Activated CD8-positive, alpha-beta memory T cell treated with anti-CD3 and anti-CD28 coated beads for 36 hours (primary cell): ENCODE measurements at regions not wholly inside any gene's neighbourhood (a gene's known extent, or its start where the extent isn't known, plus 50 kb on each side); places are given as distances from the start of the nearest gene placed in this dataset.
"Not testable (repeated sequence)": the region's sequence is repeated elsewhere in the genome, so short reads cannot be mapped to it uniquely, and the experiment has no call there.

Source experiments
- CTCF ChIA-PET: fragments of 350-600 bp; sonication (Branson Sonifier 250); formaldehyde crosslinking; loops from one replicate; lab custom pipeline; 2021; ENCODE audit warnings: antibody characterized with exemption; lab: Charles Lee
- POLR2A ChIA-PET: fragments of 350-600 bp; sonication (Branson Sonifier 250); formaldehyde crosslinking; loops from one replicate; lab custom pipeline; 2021; ENCODE audit warnings: antibody characterized with exemption; lab: Charles Lee

DNA sequence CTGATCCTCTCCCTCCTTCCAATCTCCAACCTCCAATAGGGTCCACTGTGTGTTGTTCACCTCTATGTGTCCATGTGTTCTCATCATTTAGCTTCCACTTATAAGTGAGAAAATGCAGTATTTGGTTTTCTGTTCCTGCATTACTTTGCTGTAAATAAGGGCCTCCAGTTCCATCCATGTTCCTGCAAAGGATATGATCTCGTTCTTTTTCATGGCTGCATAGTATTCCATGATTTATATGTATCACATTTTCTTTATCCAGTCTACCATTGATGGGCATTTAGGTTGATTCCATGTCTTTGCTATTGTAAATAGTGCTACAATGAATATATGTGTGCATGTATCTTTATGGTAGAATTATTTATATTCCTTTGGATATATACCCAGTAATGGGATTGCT is 123.2 kb upstream of the BMAL1 start:
- CTCF ChIA-PET, POLR2A ChIA-PET: not testable (repeated sequence)

DNA sequence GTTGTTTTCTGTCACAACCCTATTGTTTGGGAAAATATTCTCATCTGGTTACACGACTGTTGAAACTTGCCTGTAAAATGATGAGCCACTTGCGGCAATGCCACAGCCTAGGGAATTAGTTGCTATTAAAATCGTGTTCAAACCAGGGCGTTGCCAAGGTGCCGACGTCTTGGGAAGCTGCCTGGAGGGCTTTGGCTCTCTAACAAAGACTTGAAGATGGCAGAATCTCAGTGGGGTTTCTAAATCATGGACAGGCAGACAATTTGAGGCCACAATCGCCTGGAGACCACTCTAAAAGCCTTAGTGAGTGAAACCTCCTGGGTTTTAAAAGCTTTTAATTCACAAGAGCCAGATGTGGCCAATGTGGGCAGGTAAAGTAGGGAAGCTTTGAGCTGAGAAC is 117.2 kb upstream of the BMAL1 start:
- ChIA-PET CTCF (no interaction called here), POLR2A (no interaction called here)

DNA sequence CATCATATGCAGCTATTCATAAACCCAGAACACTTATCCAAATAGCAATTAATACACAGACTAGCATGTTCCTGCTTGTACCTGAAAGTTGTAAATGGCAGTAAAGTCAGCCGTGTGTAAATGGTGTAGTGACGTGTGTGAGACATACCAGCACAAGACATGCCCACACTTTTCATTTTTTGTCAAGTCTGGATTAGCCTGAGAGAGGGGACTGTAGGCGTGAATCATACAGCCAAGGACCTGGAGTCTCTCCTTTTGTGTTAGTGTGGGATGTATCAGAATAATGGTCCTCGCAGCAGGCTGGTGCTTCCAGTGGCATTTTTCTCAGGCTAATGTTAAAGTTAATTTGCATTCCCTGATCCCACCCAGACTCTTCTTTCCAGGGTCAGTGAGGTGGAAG is 116.8 kb upstream of the BMAL1 start:
- ChIA-PET POLR2A (no interaction called here), CTCF (no interaction called here)

DNA sequence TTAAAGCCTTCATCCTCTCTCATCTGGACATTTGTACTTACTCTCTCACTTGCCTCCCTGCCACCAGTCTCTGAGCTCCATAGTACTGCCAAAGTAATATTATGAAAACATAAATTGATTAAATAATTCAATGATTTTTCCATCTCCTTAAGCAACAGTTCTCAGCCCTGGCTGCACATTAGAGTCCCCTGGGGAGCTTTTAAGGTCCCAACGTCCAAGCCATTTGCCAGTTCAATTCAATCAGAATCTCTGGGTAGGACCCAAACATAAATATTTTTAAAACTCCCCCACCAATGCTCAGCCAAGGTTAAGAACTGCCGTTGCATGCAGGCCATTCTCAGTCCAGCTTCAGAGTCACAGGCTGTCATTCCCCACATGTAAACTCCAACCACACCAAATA is 114.4 kb upstream of the BMAL1 start:
- CTCF ChIA-PET, result interaction anchor here (0.7 kb wide), 1 partner anchor 338 kb away, joined by 5 read pairs; no protein-coding TSS in a partner anchor
- POLR2A ChIA-PET, result no interaction called here

DNA sequence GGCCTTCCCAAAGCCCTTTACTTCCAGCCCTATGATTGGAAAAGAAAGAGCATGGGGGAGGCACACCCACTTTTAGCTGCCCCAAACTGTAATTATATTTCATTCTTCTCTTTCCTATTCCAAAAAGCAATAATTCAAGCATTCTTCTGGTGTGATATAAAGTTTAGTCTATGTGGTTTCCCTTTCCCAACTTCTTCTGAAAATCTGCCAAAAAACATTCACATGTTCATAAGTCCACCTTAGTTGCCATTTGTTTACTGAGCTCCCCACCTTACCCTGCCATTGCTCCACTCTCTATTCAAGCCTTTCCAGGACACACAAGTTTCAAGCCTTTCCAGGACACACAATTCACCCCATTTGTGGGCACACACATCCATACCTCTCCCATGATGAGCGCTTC is 111.6 kb upstream of the BMAL1 start:
- POLR2A ChIA-PET, result no interaction called here
- CTCF ChIA-PET, result no interaction called here

DNA sequence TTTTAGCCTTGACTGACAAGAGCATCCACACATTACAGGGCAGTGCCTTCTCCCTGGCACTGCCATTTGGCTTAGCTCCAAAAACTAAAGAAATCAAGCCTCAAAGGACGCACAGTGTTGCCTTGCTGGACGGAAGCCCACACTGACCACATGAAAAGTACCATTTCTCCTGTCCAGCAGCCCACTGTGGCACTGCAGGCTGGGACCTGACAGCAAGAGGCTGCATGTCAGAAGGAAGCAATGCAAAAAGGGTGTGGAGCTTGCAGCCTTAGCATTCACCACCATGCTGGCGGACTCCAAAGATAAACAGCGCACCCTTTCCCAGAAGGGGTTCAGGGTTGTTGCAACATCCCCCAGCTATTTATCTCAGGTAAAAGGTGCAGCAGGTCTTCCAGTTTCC is 109.3 kb upstream of the BMAL1 start:
- ChIA-PET CTCF (interaction anchor here (0.5 kb wide), 1 partner anchor 82 kb away, joined by 3 read pairs; no protein-coding TSS in a partner anchor), POLR2A (no interaction called here)

DNA sequence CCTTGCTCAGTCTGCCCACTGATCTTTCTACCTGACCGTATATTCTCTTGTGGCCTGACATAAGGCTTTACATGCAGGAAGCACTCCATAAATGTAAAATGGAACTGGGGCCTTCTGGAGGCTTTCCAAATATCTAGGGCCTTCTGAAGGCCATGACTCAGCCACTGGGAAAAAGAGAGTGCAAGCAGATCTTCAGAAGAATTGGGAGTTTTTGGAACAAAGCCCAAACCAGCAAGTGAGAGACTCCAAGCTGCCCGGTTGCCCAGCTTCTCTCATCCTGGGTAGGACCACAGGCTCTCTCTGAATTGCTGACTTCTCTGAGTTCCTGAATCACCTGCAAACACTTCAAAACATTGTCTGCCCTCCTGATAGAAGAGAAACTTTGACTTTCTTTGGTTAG is 107.9 kb upstream of the BMAL1 start:
- POLR2A ChIA-PET, result no interaction called here
- CTCF ChIA-PET, result no interaction called here

DNA sequence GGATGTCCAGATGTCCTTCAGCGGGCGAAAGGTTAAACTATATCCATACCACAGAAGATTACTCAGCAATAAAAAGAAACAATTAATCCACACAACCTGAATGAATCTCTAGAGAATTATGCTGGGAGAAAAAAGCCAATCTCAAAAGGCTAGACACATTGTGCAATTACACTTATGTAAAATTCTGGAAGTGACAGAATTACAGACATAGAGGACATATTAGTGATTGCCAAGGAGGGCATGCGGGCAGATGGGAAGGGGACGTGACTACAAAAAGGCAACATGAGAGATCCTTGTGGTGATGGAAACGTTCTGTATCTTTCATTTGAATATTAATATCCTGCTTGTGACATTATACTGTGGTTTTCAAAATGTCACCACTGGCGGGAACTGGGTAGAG is 103.5 kb upstream of the BMAL1 start:
- ChIA-PET POLR2A (no interaction called here), CTCF (no interaction called here)

DNA sequence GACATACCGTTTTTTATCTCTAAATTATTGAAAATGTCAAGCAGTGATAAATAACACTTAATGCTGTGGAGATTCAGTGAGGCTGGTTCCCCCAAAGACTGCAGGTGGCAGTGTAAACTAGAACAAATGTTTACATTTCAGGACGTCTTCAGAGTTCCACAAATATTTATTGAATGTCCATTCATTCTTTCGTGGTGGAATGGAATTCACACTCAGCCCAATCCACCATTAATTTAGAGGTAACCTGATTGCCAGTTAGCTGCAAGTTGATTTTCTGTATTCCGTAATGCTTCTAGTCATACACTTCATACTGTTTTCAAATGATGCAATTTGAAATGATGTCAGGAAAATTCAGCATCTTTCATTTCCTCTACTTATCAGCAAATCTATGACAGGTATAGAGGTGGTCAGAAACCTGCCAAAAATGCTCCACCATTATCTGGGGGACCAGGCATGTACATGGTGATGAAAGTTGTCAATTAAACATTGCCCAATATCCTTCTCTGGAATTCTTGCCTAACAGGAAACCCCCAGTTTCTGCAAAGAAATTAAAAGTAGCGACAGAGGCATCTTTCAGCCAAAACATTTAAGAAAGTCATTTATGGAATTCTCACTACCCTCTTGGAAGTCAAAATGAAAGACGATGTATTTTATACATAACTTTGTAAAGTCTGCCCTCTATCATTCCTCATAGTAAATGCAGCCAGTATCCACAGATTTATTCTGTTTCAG is 94.3 kb upstream of the BMAL1 start:
- ChIA-PET POLR2A (no interaction called here), CTCF (interaction anchor here (1.1 kb wide), 1 partner anchor 13 kb away, joined by 3 read pairs; no protein-coding TSS in a partner anchor)

DNA sequence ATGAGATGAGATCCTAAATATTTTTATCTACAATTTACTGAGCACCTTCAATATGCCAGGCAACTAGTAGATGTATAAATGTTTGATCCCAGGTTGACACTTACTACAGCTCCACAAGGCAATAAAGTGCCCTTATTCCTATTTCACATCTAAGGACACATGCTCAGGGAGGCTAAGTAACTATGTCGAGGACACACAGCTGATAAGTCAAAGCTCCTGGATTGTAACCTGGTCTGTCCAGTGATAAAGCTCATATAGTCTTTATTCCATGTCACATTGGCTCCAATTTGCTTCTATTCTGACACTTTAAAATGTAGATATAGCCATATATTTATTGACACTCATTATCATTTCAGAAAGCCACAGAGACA is 93.8 kb upstream of the BMAL1 start:
- POLR2A ChIA-PET, result no interaction called here
- CTCF ChIA-PET, result interaction anchor here (1.1 kb wide), 1 partner anchor 12 kb away, joined by 3 read pairs; no protein-coding TSS in a partner anchor

DNA sequence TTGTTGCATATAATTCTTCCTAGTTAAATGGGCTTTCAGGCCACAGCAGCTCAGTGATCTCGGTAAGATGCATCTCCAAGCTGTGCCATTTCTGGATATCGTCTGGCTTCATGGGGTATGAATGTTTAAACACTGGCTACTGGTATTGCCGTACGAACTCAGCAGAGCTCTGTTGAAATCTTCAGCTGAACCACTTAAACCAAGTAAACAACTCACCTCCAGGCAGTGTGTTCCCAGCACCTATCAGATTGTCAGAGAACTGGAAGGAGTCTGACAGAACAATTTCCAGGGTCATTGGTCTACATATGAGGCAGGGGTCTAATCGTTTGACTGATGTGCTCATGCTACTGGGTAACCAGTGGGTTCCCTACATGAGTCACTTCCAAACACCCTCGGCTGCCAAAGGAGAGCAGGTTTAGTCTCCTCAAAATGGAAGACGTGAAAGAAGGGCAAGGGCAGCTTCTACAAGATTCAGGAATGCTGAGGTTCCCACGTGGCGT is 93.2 kb upstream of the BMAL1 start:
- CTCF ChIA-PET, result interaction anchor here (1.1 kb wide), 1 partner anchor 12 kb away, joined by 3 read pairs; no protein-coding TSS in a partner anchor
- POLR2A ChIA-PET, result no interaction called here

DNA sequence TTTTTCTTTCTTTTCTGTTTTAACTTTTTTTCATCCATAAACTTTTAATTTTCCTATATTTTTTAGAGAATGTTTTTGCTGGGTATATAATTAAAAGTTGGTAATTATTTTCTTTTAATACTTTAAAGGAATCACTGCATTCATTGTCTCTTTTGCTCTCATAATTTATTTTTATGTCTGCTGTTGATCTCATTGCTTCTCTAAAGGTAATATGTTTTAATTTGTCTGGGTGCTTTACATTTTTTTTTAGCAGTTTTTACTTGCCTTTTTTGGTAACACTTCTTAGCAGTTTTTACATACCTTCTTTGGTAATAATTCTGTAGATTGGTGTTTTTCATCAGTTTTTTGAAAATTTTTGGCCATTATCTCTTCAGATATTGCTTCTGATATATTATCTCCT is 89.4 kb upstream of the BMAL1 start:
- CTCF ChIA-PET, result no interaction called here
- POLR2A ChIA-PET, result no interaction called here

DNA sequence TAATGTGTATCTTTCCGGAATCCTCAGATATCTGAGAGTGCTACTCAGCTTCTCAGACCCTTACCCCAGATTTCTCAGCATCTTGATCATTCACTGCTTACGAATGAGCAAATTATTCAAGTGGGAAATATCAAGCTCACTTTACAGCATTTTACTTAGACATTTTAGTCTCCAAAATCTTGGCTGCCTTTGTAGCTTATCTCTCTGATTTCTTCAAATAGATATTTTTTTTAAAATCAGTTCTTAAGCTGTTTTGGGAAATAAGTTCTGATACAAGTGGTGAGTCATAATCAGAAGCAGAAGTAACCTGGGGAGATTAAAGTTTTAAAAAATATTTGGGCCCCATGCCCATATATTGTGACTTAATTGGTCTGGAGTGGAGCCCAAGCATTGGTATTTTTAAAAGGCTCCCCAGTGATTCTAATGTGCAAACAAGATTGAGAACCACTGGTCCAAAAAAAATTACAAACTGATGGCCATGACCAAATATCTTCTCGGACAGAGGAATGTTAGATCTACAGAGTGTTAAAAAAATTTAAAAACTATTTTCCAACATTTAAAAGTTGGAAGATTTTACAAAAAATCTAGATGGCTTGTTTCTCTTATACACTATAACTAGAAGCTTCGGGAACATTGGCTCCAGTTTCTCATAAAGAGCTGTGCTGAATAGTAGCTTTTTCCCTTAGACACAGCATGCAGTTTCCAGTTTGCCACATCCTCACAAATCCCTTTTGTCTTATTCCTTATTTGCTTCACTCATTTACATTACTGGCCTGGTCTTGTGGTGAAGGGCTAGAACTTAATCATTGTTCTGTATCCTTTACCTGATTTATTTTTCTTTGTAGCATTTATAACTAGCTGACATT is 87.8 kb upstream of the BMAL1 start:
- CTCF ChIA-PET, result no interaction called here
- POLR2A ChIA-PET, result no interaction called here

DNA sequence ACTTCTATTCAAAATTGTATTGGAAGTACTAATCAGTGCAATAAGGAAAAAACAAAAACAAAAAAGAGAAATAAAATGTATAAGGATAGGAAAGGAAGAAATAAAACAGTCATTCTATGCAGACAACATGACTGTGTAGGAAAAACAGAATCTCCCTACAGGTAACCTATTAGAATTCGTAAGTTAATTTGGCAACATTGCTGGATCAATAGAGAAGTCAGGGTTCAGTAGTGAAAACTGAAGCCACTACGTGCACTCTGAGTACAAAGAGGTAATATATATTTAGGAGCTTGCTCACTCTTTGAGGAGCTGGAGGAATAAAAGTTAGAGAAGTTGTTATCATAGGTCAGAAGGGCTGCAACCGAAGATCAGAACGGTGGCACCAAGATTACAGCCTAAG is 84.0 kb upstream of the BMAL1 start:
- CTCF ChIA-PET, result no interaction called here
- POLR2A ChIA-PET, result no interaction called here

DNA sequence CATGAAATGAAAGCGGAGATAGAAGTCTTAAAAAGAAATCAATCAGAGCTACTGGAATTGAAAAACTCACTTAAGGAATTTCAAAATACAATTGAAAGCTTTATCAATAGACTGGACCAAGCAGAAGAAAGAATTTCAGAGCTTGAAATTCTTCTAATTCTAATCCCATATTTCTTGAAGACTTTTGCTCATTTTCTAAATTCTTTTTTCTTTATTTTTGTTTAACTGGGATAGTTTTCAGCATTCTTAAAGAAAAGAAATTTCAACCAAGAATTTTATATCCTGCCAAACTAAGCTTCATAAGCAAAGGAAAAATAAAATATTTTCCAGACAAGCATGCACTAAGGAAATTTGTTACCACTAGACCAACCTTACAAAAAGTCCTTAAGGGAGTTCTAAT is 80.2 kb upstream of the BMAL1 start:
- CTCF ChIA-PET, result interaction anchor here (0.9 kb wide), 1 partner anchor 32 kb away, joined by 3 read pairs; no protein-coding TSS in a partner anchor
- POLR2A ChIA-PET, result not testable (repeated sequence)

DNA sequence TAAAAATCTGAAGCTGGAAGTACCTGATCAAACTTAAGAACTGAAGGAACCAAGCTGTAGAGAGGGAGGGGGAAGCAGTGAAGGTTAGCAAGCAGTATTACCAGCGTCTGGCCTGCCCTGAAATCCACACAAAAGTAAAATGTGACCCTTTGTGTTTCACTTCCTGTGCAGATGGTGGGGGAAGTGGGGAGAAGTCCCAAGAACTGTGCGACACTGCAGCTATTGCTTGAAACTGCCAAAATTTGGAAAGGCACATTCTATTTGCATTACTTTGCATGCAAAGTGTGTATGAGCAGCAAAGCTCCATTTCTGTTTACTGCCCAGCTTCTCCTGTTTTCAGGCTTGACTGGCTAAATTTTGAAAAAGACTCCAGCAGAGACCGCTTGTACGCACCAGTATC is 72.1 kb upstream of the BMAL1 start:
- ChIA-PET POLR2A (no interaction called here), CTCF (no interaction called here)

DNA sequence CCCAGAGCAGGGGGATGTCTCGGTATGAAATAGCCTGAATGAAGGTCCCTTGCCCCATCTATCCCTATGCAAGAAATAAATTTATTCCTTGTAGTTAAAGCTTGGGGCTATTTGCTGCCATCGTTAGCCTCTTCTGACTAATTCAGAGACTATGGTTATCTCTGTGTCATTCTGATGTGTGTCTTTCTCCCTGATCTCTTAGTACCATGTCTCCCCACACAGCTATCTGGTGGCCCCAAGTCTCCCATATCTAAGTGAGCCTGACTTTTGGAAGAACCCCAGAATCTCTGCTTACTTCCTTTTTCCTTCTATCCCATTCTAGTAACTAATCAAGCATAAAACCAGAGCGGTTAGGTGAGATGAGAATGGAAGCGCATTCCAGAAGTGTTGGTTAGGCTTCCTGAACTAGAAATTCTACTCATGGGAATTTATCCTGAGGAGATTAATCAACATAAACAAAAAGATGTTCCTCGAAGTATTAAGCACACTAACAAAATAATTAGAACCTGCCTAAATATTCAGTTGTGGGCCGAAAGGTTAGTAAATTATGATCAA is 71.4 kb upstream of the BMAL1 start:
- ChIA-PET POLR2A (no interaction called here), CTCF (interaction anchor here (2.0 kb wide), 1 partner anchor 137 kb away, joined by 7 read pairs; no protein-coding TSS in a partner anchor)

DNA sequence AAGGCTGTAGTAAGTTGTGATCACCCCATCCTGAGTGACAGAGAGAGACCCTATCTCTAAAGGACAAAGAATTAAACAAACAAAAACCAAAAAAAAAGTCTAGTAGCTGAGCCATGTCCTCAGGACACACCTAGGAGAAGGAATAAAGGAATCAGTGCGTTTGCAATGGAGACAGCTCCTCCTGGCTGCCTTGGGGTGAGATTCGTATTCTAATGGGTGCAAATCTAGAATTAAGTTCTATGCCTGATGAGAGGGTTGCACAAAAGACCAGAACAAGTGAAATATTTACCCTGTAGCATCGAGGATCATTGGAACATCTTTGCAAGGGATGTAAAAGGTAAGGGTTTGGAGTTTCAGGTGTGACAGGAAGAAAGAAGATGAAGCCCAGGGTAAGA is 70.3 kb upstream of the BMAL1 start:
- POLR2A ChIA-PET, result no interaction called here
- CTCF ChIA-PET, result interaction anchor here (2.0 kb wide), 1 partner anchor 136 kb away, joined by 7 read pairs; no protein-coding TSS in a partner anchor

DNA sequence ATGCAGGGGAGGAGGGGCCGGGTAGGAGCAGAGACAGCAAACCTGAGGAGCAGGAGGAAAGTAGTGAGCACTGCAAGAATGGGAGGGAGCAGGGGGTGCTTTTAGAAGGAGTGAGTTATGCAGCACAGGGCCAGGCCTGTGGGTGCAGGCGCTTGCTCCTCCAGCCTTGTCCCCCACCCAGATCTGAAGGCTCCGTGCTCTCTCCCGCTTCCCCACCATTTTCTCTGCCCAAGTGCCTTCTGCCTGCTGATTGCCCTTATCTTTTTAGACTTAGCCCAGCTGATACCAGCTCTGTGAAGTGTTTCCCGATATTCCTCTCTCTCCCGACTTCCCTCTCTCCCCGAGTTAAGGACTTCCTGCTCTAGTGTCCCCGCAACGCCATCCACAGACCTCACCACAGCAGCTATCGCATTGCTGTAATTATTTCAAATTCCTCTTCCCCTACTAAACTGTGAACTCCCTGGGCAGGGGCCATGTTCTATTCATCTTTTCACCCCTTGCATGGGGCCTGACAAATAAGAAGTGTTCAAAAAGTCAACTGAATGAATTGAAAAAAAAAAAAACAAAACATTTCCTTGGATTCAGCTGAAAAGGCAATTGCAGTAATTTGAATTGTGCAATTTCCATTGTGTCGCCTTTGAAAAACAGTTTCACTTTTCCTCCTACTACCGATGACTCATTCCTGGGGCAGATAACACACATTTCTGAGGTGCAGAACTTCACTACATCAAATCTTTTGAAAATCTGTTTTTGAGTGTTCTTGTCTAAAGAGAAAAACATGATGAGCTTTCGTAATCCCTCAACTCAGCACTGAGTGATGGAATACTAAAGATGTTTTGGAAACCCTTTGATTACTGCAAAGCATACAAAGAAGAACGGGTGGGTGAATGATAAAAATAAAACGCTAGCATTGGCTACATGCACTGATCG is 69.7 kb upstream of the BMAL1 start:
- ChIA-PET CTCF (interaction anchor here (2.0 kb wide), 1 partner anchor 135 kb away, joined by 7 read pairs; no protein-coding TSS in a partner anchor), POLR2A (interaction anchor here (0.6 kb wide), 1 partner anchor 63 kb away, joined by 4 read pairs; no protein-coding TSS in a partner anchor)
